Suprapubic skin (tissue), 4 donors: ENCODE measurements at regions not wholly inside any gene's neighbourhood (a gene's known extent, or its start where the extent isn't known, plus 50 kb on each side); places are given as distances from the start of the nearest gene placed in this dataset.

Experiments used
- DNase-seq, 2 donors: peaks; one replicate each; pipeline ENCODE4 v3.0.0-alpha.2; 2019; ENCODE audit warnings: low spot score in 2 of 2
- H3K27ac ChIP-seq: fragments of 200-600 bp; sonication (generic); one replicate; pipeline ENCODE4 v1.5.1; 2019
- H3K27me3 ChIP-seq: fragments of 200-600 bp; sonication (generic); one replicate; pipeline ENCODE4 v1.5.1; 2019
- H3K36me3 ChIP-seq: fragments of 200-600 bp; sonication (generic); one replicate; pipeline ENCODE4 v1.5.1; 2019
- H3K4me1 ChIP-seq: fragments of 200-600 bp; sonication (generic); one replicate; pipeline ENCODE4 v1.5.1; 2019
- H3K4me3 ChIP-seq: fragments of 200-600 bp; sonication (generic); one replicate; pipeline ENCODE4 v1.5.1; 2019; ENCODE audit warnings: mild to moderate bottlenecking
- H3K9me3 ChIP-seq: fragments of 200-600 bp; sonication (generic); one replicate; pipeline ENCODE4 v1.5.1; 2019
- EP300 ChIP-seq: sonication (generic); formaldehyde crosslinking; IDR thresholded peaks from one replicate; pipeline ENCODE4 v1.6.1; 2017; ENCODE audit warnings: antibody characterized with exemption
- POLR2A ChIP-seq, 2 donors: fragments of 450-650 bp; IDR thresholded peaks; one replicate each; pipeline ENCODE4 v1.6.1; 2017; ENCODE audit warnings: antibody characterized with exemption in 2 of 2, mild to moderate bottlenecking in 2 of 2, moderate library complexity in 2 of 2
- POLR2AphosphoS5 ChIP-seq, 3 donors: sonication (generic); formaldehyde crosslinking; IDR thresholded peaks; one replicate each; pipeline ENCODE4 v1.6.1; 2017; ENCODE audit warnings: antibody characterized with exemption in 3 of 3
- WGBS: methylation state at CpG from one replicate; pipeline ENCODE4 v1.1.5; 2018; 5-methylcytosine and 5-hydroxymethylcytosine counted together
- TF ChIP-seq, protein P1 (sequence below), 2 donors: fragments of 200-600 bp in 1 of 2; fragments of 450-650 bp in 1 of 2; sonication (generic) in 1 of 2; IDR thresholded peaks; one replicate each; pipeline ENCODE4 v1.5.1; 2016 to 2019; ENCODE audit warnings: antibody characterized with exemption in 2 of 2, mild to moderate bottlenecking in 1 of 2, moderate library complexity in 1 of 2

GRCh38 chr12:91355150-91356006 lies 172.8 kb upstream of the DCN start:
- H3K9me3 ChIP-seq, result no peaks in the 10 kb centered on the region
- H3K27me3 ChIP-seq, result no peaks in the 10 kb centered on the region
- H3K4me3 ChIP-seq, result no peak overlapping the region
- DNase-seq, result peak; percentile 78 to 81
- H3K4me1 ChIP-seq, result peaks cover 5% of the 10 kb centered on the region
- H3K27ac ChIP-seq, result no peak overlapping the region
- H3K36me3 ChIP-seq, result no peaks in the 10 kb centered on the region
- WGBS, result 38% methylated on average over 8 of the region's 8 CpGs
- TF ChIP-seq, protein P1, sequence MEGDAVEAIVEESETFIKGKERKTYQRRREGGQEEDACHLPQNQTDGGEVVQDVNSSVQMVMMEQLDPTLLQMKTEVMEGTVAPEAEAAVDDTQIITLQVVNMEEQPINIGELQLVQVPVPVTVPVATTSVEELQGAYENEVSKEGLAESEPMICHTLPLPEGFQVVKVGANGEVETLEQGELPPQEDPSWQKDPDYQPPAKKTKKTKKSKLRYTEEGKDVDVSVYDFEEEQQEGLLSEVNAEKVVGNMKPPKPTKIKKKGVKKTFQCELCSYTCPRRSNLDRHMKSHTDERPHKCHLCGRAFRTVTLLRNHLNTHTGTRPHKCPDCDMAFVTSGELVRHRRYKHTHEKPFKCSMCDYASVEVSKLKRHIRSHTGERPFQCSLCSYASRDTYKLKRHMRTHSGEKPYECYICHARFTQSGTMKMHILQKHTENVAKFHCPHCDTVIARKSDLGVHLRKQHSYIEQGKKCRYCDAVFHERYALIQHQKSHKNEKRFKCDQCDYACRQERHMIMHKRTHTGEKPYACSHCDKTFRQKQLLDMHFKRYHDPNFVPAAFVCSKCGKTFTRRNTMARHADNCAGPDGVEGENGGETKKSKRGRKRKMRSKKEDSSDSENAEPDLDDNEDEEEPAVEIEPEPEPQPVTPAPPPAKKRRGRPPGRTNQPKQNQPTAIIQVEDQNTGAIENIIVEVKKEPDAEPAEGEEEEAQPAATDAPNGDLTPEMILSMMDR (IDR thresholded peaks at IDR 0.05), result peak; percentile 65 to 84
- no peak for TF ChIP-seq EP300

DNA sequence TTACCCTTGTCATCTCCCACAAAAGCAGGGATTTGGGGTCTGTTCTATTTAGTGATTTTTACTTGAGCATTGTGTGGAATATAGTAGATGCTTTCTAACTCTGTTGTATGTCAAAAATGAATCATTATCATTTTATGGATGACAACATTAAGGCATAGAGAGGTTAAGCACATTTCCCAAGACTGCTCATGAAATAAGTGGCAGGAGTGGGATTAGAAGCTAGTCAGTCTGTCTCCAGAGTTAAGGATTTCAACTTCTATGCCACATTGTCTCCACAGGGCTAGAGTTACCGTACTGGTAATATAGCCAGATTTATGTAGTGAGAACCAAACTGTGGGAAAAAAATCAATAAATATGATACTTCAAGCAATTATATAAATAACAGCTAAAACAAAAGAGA lies 170.6 kb upstream of the DCN start:
- Histone ChIP-seq H3K27me3 (no peaks in the 10 kb centered on the region), H3K9me3 (no peaks in the 10 kb centered on the region), H3K4me3 (no peak overlapping the region), H3K27ac (no peak overlapping the region), H3K4me1 (peaks cover 5% of the 10 kb centered on the region), H3K36me3 (no peaks in the 10 kb centered on the region)
- 96% methylated on average over 1 of the region's 1 CpG for WGBS
- TF ChIP-seq, protein P1 (IDR thresholded peaks at IDR 0.05), result no peak
- TF ChIP-seq POLR2A (IDR thresholded peaks at IDR 0.05), result no peak
- TF ChIP-seq EP300, result no peak
- no peak for TF ChIP-seq POLR2AphosphoS5 (IDR thresholded peaks at IDR 0.05)
- DNase-seq, result no peak

GRCh38 chr12:91349476-91349875 lies 166.9 kb upstream of the DCN start:
- no peak overlapping the region for H3K27ac ChIP-seq
- H3K27me3 ChIP-seq, result no peaks in the 10 kb centered on the region
- WGBS, result 63% methylated on average over 2 of the region's 2 CpGs
- H3K4me1 ChIP-seq, result no peaks in the 10 kb centered on the region
- H3K36me3 ChIP-seq, result no peaks in the 10 kb centered on the region
- no peak for TF ChIP-seq EP300
- TF ChIP-seq, protein P1 (IDR thresholded peaks at IDR 0.05), result no peak
- no peak for TF ChIP-seq POLR2AphosphoS5 (IDR thresholded peaks at IDR 0.05)
- no peak for TF ChIP-seq POLR2A (IDR thresholded peaks at IDR 0.05)
- H3K9me3 ChIP-seq, result no peaks in the 10 kb centered on the region
- no peak overlapping the region for H3K4me3 ChIP-seq
- no peak for DNase-seq

GRCh38 chr12:91347481-91348214 lies 165.0 kb upstream of the DCN start:
- H3K4me1 ChIP-seq, result no peaks in the 10 kb centered on the region
- no peaks in the 10 kb centered on the region for H3K36me3 ChIP-seq
- H3K27me3 ChIP-seq, result no peaks in the 10 kb centered on the region
- DNase-seq, result no peak
- no peak overlapping the region for H3K27ac ChIP-seq
- no peak overlapping the region for H3K4me3 ChIP-seq
- H3K9me3 ChIP-seq, result no peaks in the 10 kb centered on the region
- WGBS, result 77% methylated on average over 3 of the region's 3 CpGs
- TF ChIP-seq POLR2AphosphoS5 (IDR thresholded peaks at IDR 0.05) (no peak), EP300 (no peak), POLR2A (IDR thresholded peaks at IDR 0.05) (no peak)
- TF ChIP-seq, protein P1 (IDR thresholded peaks at IDR 0.05), result no peak

DNA sequence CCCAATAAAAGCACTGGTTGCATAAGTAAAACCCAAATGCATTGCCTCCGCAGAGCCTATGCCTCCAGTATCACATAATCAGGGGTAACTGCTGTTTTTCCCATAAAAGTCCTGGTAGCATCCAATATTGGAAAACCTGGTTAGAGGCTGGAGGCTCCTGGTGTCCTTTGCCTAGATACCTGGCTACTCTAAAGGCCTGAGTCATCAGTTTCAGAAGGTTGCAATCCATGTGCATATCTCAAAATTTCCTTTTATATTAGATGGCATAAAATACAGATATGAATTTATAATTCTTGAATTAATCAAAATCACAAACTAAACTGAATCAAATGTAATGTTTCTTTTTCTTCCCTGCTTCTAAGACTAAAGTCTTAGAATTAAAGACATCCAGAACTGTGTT lies 164.2 kb upstream of the DCN start:
- no peak overlapping the region for H3K27ac ChIP-seq
- H3K27me3 ChIP-seq, result no peaks in the 10 kb centered on the region
- WGBS, result 92% methylated on average over 1 of the region's 1 CpG
- no peak overlapping the region for H3K4me3 ChIP-seq
- DNase-seq, result no peak
- no peaks in the 10 kb centered on the region for H3K9me3 ChIP-seq
- no peaks in the 10 kb centered on the region for H3K36me3 ChIP-seq
- TF ChIP-seq, protein P1 (IDR thresholded peaks at IDR 0.05), result no peak
- TF ChIP-seq POLR2AphosphoS5 (IDR thresholded peaks at IDR 0.05), result no peak
- TF ChIP-seq EP300, result no peak
- TF ChIP-seq POLR2A (IDR thresholded peaks at IDR 0.05), result no peak
- no peaks in the 10 kb centered on the region for H3K4me1 ChIP-seq
